ENCODE measurements at regions not wholly inside any gene's neighbourhood (a gene's known extent, or its start where the extent isn't known, plus 50 kb on each side); places are given as distances from the start of the nearest gene placed in this dataset.

DNA sequence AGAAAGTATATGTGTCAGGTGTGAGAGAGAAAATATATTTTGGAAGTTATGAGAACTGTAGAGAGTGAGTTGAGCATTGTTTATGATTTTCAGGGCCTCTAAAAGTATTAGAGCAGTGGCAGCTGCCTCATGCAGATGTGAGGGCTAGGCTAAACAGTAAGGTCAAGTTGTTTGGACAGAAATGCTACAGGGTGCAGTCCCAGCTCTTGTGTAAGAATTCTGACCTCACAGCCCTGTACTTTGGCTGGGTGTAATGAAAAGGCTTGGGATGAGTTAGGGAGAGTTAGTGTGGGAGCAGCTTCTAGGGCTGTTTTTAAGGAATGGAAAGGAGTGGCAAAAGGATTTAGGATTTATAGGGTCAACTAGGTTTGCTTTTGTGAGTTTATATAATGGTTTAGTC lies 764.8 kb upstream of the ADGRB3 start:
- TF ChIP-seq, protein P1, sequence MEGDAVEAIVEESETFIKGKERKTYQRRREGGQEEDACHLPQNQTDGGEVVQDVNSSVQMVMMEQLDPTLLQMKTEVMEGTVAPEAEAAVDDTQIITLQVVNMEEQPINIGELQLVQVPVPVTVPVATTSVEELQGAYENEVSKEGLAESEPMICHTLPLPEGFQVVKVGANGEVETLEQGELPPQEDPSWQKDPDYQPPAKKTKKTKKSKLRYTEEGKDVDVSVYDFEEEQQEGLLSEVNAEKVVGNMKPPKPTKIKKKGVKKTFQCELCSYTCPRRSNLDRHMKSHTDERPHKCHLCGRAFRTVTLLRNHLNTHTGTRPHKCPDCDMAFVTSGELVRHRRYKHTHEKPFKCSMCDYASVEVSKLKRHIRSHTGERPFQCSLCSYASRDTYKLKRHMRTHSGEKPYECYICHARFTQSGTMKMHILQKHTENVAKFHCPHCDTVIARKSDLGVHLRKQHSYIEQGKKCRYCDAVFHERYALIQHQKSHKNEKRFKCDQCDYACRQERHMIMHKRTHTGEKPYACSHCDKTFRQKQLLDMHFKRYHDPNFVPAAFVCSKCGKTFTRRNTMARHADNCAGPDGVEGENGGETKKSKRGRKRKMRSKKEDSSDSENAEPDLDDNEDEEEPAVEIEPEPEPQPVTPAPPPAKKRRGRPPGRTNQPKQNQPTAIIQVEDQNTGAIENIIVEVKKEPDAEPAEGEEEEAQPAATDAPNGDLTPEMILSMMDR (IDR thresholded peaks at IDR 0.05; ENCODE audit: borderline replicate concordance, extremely low read depth, insufficient read depth): no peak
- Histone ChIP-seq H3K36me3 (ENCODE audit: control insufficient read depth in 2 of 3, insufficient read depth in 3 of 3, low read length in 3 of 3) (no peaks in the 10 kb centered on the region), H3K9ac (ENCODE audit: low read length in 3 of 3) (no peak overlapping the region), H3K27ac (ENCODE audit: low read depth in 2 of 2, low read length in 2 of 2) (no peak overlapping the region), H3K4me1 (ENCODE audit: control insufficient read depth in 2 of 3, insufficient read depth in 2 of 3, low read depth in 1 of 3, low read length in 3 of 3) (no peaks in the 10 kb centered on the region), H3K27me3 (ENCODE audit: control insufficient read depth, insufficient read depth, low read length) (no peaks in the 10 kb centered on the region), H3K4me3 (ENCODE audit: low read length in 3 of 3) (no peak overlapping the region), H3K9me3 (ENCODE audit: control insufficient read depth in 2 of 3, insufficient read depth in 1 of 3, low read length in 3 of 3) (no peaks in the 10 kb centered on the region)
- FAIRE-seq: no peak
- DNase-seq: no peak
- intact Hi-C loops (cut with DNase I): no loop called here

DNA sequence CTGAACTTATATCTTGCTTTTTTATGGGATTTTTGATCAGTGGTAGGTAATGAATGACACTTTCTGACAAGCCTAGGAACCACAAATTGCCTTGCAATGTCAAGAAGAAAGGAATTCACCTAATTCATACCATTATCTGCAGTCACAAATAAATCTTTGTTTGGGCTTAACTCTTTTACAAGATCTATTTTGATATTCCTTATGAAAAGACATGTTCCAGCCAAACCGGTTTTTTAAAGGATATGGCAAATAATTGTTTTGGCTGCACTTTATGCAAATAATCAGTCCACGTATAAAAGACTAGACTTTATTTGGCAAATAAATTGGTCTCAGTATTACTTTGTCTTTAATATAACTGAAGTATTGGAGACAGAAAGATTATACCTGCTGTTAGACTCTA lies 771.7 kb upstream of the ADGRB3 start:
- DNase-seq (no peak), FAIRE-seq (no peak)
- intact Hi-C loops (cut with DNase I): no loop called here
- H3K27me3 ChIP-seq (ENCODE audit: control insufficient read depth, insufficient read depth, low read length): no peaks in the 10 kb centered on the region
- H3K4me1 ChIP-seq (ENCODE audit: control insufficient read depth in 2 of 3, insufficient read depth in 2 of 3, low read depth in 1 of 3, low read length in 3 of 3): no peaks in the 10 kb centered on the region
- H3K9me3 ChIP-seq (ENCODE audit: control insufficient read depth in 2 of 3, insufficient read depth in 1 of 3, low read length in 3 of 3): no peaks in the 10 kb centered on the region
- no peak overlapping the region for H3K27ac ChIP-seq (ENCODE audit: low read depth in 2 of 2, low read length in 2 of 2)
- no peak overlapping the region for H3K4me3 ChIP-seq (ENCODE audit: low read length in 3 of 3)
- H3K9ac ChIP-seq (ENCODE audit: low read length in 3 of 3): no peak overlapping the region
- H3K36me3 ChIP-seq (ENCODE audit: control insufficient read depth in 2 of 3, insufficient read depth in 3 of 3, low read length in 3 of 3): no peaks in the 10 kb centered on the region
- TF ChIP-seq, protein P1 (IDR thresholded peaks at IDR 0.05; ENCODE audit: borderline replicate concordance, extremely low read depth, insufficient read depth): no peak

- Histone ChIP-seq H3K27me3 (ENCODE audit: control insufficient read depth, insufficient read depth, low read length) (no peaks in the 10 kb centered on the region), H3K9me3 (ENCODE audit: control insufficient read depth in 2 of 3, insufficient read depth in 1 of 3, low read length in 3 of 3) (peaks cover 0 to 4% (median 0%) of the 10 kb centered on the region in 3 donors), H3K36me3 (ENCODE audit: control insufficient read depth in 2 of 3, insufficient read depth in 3 of 3, low read length in 3 of 3) (no peaks in the 10 kb centered on the region), H3K9ac (ENCODE audit: low read length in 3 of 3) (no peak overlapping the region), H3K27ac (ENCODE audit: low read depth in 2 of 2, low read length in 2 of 2) (no peak overlapping the region), H3K4me1 (ENCODE audit: control insufficient read depth in 2 of 3, insufficient read depth in 2 of 3, low read depth in 1 of 3, low read length in 3 of 3) (no peaks in the 10 kb centered on the region), H3K4me3 (ENCODE audit: low read length in 3 of 3) (no peak overlapping the region)
- intact Hi-C loops (cut with DNase I): no loop called here
- no peak for DNase-seq
- FAIRE-seq: no peak
- TF ChIP-seq, protein P1 (IDR thresholded peaks at IDR 0.05; ENCODE audit: borderline replicate concordance, extremely low read depth, insufficient read depth): no peak
These were observed 781.0 kb upstream of the ADGRB3 start for GRCh38 chr6:67854098-67854497.

DNA sequence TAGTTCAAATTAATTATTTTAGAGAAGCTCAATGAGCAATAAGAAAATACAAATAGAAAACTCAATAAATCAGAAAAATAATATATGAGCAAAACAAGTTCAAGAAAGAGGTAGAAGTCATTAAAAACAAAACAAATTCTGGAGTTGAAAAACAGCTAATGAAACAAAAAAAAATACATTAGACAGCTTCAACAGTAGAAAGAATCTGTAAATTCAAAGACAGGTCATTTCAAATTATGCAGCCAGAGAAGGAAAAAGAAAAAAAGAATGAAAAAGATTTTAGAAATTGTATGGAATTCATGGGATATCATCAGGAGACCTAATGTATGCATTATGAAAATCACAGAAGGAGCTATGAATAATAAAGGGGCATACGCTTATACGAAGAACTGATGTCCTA lies 795.3 kb upstream of the ADGRB3 start:
- H3K9me3 ChIP-seq (ENCODE audit: control insufficient read depth in 2 of 3, insufficient read depth in 1 of 3, low read length in 3 of 3): peaks cover 0 to 6% (median 3%) of the 10 kb centered on the region in 3 donors
- intact Hi-C loops (cut with DNase I): no loop called here
- TF ChIP-seq, protein P1 (IDR thresholded peaks at IDR 0.05; ENCODE audit: borderline replicate concordance, extremely low read depth, insufficient read depth): no peak
- no peaks in the 10 kb centered on the region for H3K36me3 ChIP-seq (ENCODE audit: control insufficient read depth in 2 of 3, insufficient read depth in 3 of 3, low read length in 3 of 3)
- DNase-seq (no peak), FAIRE-seq (no peak)
- H3K4me1 ChIP-seq (ENCODE audit: control insufficient read depth in 2 of 3, insufficient read depth in 2 of 3, low read depth in 1 of 3, low read length in 3 of 3): no peaks in the 10 kb centered on the region
- no peaks in the 10 kb centered on the region for H3K27me3 ChIP-seq (ENCODE audit: control insufficient read depth, insufficient read depth, low read length)
- H3K9ac ChIP-seq (ENCODE audit: low read length in 3 of 3): no peak overlapping the region
- H3K4me3 ChIP-seq (ENCODE audit: low read length in 3 of 3): no peak overlapping the region
- no peak overlapping the region for H3K27ac ChIP-seq (ENCODE audit: low read depth in 2 of 2, low read length in 2 of 2)
